ENCODE measurements at regions not wholly inside any gene's neighbourhood (a gene's known extent, or its start where the extent isn't known, plus 50 kb on each side); places are given as distances from the start of the nearest gene placed in this dataset.

DNA sequence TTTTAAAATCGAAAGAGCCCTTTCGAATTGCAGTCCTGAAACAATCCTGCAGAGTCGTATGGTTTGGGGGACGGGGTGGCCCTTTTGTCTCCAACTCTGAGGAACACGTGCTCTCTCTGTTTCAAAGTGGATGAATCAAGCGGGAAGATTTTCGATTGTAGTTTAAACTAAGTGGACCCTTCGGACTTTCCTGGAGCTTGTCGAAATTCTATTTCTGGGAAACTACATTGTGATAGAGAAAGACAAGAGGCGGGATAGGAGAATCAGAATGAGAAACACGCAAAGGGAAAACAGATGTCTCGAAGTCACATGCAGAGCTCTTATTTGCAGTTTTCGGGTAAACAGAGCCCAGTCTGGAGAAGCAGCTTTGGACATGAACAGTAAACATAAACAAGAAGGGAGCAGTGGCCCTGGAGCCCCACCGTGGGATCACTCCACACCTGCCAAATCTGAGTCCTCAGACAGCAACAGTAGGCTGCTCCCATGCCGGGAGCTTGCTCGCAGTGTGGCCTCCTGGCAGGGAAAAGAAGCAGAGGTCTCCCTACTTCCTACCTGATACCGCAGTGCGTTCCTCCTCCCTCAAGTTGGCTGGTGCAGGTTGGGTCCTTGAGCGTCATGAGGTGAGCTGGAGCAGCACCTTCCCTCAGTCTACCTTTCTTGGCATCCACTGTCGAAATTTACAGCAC is 202.4 kb downstream of the SLC4A3 start:
- Histone ChIP-seq H3K9me1 (ENCODE audit: control insufficient read depth, insufficient read depth, low read length) (no peaks in the 10 kb centered on the region), H3K4me3 (no peak overlapping the region), H3K79me2 (ENCODE audit: control insufficient read depth, insufficient read depth, low read length) (no peaks in the 10 kb centered on the region), H3K27me3 (ENCODE audit: control insufficient read depth in 2 of 2, insufficient read depth in 2 of 2, low read length in 2 of 2) (peaks cover 0 to 6% of the 10 kb centered on the region in 2 experiments; a peak in 2 of 5 replicates), H3K36me3 (ENCODE audit: control insufficient read depth, insufficient read depth, low read length) (no peaks in the 10 kb centered on the region), H3K9ac (ENCODE audit: insufficient read depth in 1 of 2, low read depth in 2 of 2, low read length in 2 of 2) (no peak overlapping the region), H3K4me2 (ENCODE audit: insufficient read depth, low read length) (no peak overlapping the region), H3K9me3 (replicated peaks; ENCODE audit: control insufficient read depth, insufficient read depth, low read depth, low read length) (no peaks in the 10 kb centered on the region), H4K20me1 (replicated peaks; ENCODE audit: control insufficient read depth, insufficient read depth, low read length) (no peaks in the 10 kb centered on the region), H3K4me1 (replicated peaks in 1 of 2; ENCODE audit: control insufficient read depth in 2 of 2, insufficient read depth in 2 of 2, low read length in 2 of 2) (no peaks in the 10 kb centered on the region), H3K27ac (ENCODE audit: extremely low read depth, low read depth, low read length) (no peak overlapping the region), H2AFZ (ENCODE audit: low read depth, low read length) (no peak overlapping the region)
- ChIA-PET CTCF (ENCODE audit: low intra/inter-chr PET ratio) (no interaction called here), POLR2A (interaction anchor here (0.6 kb wide), 1 partner anchor 36 kb away, joined by 3 read pairs; no protein-coding TSS in a partner anchor)
- intact Hi-C loops (cut with micrococcal nuclease) (no loop called here), in situ Hi-C loops (cut with MboI) (no loop called here)
- ATAC-seq (no peak), DNase-seq (ENCODE audit: extremely low read depth in 1 of 4, low spot score in 3 of 4) (no peak), FAIRE-seq (no peak)
- under 1% methylated on average over 17 of the region's 20 CpGs for WGBS (ENCODE audit: insufficient coverage, low coverage, missing lambda C conversion rate)
- no TSS peak for BruUV-seq (replicated peaks)
- TF ChIP-seq ILF3 (IDR thresholded peaks at IDR 0.05; ENCODE audit: borderline replicate concordance) (no peak), ZNF764 (CRISPR knock-in tag; IDR thresholded peaks at IDR 0.05; ENCODE audit: low read depth) (no peak), NFE2L1 (tag; IDR thresholded peaks at IDR 0.05; ENCODE audit: borderline replicate concordance, low read depth) (no peak), BRD4 (IDR thresholded peaks at IDR 0.05) (no peak), ZNF124 (CRISPR knock-in tag; IDR thresholded peaks at IDR 0.05) (no peak), RNF2 (IDR thresholded peaks at IDR 0.05) (no peak), HMG20B (CRISPR knock-in tag; IDR thresholded peaks at IDR 0.05) (no peak), ZBED1 (IDR thresholded peaks at IDR 0.05) (no peak), DDX20 (tag; IDR thresholded peaks at IDR 0.05; ENCODE audit: low read depth) (no peak), ZNF316 (IDR thresholded peaks at IDR 0.05) (no peak), L3MBTL2 (IDR thresholded peaks at IDR 0.05) (no peak)
- TF ChIP-seq, protein P1, sequence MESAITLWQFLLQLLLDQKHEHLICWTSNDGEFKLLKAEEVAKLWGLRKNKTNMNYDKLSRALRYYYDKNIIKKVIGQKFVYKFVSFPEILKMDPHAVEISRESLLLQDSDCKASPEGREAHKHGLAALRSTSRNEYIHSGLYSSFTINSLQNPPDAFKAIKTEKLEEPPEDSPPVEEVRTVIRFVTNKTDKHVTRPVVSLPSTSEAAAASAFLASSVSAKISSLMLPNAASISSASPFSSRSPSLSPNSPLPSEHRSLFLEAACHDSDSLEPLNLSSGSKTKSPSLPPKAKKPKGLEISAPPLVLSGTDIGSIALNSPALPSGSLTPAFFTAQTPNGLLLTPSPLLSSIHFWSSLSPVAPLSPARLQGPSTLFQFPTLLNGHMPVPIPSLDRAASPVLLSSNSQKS (CRISPR knock-in tag; IDR thresholded peaks at IDR 0.05): no peak
- TF ChIP-seq, protein P2, sequence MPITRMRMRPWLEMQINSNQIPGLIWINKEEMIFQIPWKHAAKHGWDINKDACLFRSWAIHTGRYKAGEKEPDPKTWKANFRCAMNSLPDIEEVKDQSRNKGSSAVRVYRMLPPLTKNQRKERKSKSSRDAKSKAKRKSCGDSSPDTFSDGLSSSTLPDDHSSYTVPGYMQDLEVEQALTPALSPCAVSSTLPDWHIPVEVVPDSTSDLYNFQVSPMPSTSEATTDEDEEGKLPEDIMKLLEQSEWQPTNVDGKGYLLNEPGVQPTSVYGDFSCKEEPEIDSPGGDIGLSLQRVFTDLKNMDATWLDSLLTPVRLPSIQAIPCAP (CRISPR knock-in tag; IDR thresholded peaks at IDR 0.05; ENCODE audit: borderline replicate concordance): no peak
- TF ChIP-seq, protein P3, sequence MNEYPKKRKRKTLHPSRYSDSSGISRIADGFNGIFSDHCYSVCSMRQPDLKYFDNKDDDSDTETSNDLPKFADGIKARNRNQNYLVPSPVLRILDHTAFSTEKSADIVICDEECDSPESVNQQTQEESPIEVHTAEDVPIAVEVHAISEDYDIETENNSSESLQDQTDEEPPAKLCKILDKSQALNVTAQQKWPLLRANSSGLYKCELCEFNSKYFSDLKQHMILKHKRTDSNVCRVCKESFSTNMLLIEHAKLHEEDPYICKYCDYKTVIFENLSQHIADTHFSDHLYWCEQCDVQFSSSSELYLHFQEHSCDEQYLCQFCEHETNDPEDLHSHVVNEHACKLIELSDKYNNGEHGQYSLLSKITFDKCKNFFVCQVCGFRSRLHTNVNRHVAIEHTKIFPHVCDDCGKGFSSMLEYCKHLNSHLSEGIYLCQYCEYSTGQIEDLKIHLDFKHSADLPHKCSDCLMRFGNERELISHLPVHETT (CRISPR knock-in tag; conservative IDR thresholded peaks at IDR 0.05 in 1 of 2, IDR thresholded peaks at IDR 0.05 in 1 of 2): no peak
- TF ChIP-seq, protein P4, sequence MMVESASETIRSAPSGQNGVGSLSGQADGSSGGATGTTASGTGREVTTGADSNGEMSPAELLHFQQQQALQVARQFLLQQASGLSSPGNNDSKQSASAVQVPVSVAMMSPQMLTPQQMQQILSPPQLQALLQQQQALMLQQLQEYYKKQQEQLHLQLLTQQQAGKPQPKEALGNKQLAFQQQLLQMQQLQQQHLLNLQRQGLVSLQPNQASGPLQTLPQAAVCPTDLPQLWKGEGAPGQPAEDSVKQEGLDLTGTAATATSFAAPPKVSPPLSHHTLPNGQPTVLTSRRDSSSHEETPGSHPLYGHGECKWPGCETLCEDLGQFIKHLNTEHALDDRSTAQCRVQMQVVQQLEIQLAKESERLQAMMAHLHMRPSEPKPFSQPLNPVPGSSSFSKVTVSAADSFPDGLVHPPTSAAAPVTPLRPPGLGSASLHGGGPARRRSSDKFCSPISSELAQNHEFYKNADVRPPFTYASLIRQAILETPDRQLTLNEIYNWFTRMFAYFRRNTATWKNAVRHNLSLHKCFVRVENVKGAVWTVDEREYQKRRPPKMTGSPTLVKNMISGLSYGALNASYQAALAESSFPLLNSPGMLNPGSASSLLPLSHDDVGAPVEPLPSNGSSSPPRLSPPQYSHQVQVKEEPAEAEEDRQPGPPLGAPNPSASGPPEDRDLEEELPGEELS (CRISPR knock-in tag; IDR thresholded peaks at IDR 0.05; ENCODE audit: borderline replicate concordance): no peak

Measured in K562 (cell line).